GM12891 (cell line): ENCODE measurements at regions not wholly inside any gene's neighbourhood (a gene's known extent, or its start where the extent isn't known, plus 50 kb on each side); places are given as distances from the start of the nearest gene placed in this dataset.

Source experiments
- DNase-seq: peaks from one replicate; pipeline ENCODE4 v3.0.0; 2011; ENCODE audit warnings: low spot score; ENCODE audit not compliant: insufficient read length
- FAIRE-seq: peaks from 2 replicates; lab custom pipeline; 2011; peaks lifted over from hg19 to GRCh38; lab: Jason Lieb, UNC
- PAX5 ChIP-seq: IDR thresholded peaks from 2 replicates; pipeline ENCODE4 v1.6.1; 2011; ENCODE audit warnings: low read length, moderate library complexity, mild to moderate bottlenecking; ENCODE audit not compliant: insufficient read depth, severe bottlenecking
- POLR2A ChIP-seq: IDR thresholded peaks from 2 replicates; pipeline ENCODE4 v1.6.1; 2011; ENCODE audit warnings: low read depth, low read length, control low read depth
- POLR2AphosphoS5 ChIP-seq: IDR thresholded peaks from 2 replicates; pipeline ENCODE4 v1.6.1; 2011; ENCODE audit warnings: low read depth, low read length, control low read depth
- POU2F2 ChIP-seq: IDR thresholded peaks from 2 replicates; pipeline ENCODE4 v1.6.1; 2011; ENCODE audit warnings: low read depth, mild to moderate bottlenecking, control low read depth, low read length, moderate library complexity
- SPI1 ChIP-seq: IDR thresholded peaks from 2 replicates; pipeline ENCODE4 v1.6.1; 2011; ENCODE audit warnings: low read depth, low read length, control low read depth
- TAF1 ChIP-seq: IDR thresholded peaks from 2 replicates; pipeline ENCODE4 v1.6.1; 2011; ENCODE audit warnings: low read depth, low read length, control low read depth

DNA sequence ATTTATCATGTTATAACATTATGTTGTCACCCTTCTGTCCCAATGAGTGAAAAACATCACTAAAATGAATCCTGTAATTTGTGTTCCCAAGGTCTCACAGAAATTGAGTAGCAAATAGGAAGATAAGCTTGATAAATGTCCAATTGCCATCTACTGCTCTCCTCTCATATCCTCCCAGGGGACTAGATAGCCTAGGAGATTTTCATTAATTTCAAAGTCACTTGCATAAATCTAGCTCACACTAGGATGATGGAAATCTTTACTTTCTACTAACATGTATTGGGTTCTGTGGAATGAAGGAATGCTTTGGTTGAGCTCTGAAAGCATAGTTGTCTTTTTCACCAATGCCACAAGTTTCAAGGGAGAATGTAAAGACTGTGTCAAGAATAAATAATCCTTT, 605.5 kb upstream of the CDH7 start:
- FAIRE-seq (no peak), DNase-seq (no peak)

GRCh38 chr18:65133610-65134009, 617.2 kb upstream of the CDH7 start:
- DNase-seq, result no peak
- no peak for TF ChIP-seq POU2F2
- TF ChIP-seq POLR2AphosphoS5, result no peak
- TF ChIP-seq SPI1, result no peak
- no peak for TF ChIP-seq POLR2A
- TF ChIP-seq TAF1, result no peak
- TF ChIP-seq PAX5, result no peak
- FAIRE-seq, result no peak

More for the DNA sequence above, 605.5 kb upstream of the CDH7 start:
- TF ChIP-seq SPI1 (no peak), POLR2AphosphoS5 (no peak), POU2F2 (no peak), TAF1 (no peak), PAX5 (no peak), POLR2A (no peak)

DNA sequence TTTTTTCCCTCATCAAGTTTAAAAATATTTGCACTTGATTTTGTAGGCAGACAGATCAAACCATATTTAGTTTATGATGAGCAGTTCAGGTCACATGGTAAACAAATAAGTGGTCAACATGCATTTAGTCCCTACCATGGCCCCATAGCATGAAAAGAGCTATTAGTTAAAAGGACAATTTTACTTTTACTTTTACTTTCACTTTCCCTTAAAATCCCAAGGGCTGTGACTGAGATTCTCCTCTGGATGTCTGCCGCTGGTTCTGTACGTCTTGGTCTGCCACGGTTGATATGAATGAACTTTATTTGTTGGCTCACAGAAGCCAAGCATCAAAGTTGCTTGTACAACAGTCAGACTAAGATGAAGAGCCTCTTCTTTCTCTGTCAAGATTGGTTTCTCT, 626.2 kb upstream of the CDH7 start:
- TF ChIP-seq POLR2A (no peak), SPI1 (no peak), TAF1 (no peak), PAX5 (no peak), POU2F2 (no peak), POLR2AphosphoS5 (no peak)
- DNase-seq (no peak), FAIRE-seq (no peak)

DNA sequence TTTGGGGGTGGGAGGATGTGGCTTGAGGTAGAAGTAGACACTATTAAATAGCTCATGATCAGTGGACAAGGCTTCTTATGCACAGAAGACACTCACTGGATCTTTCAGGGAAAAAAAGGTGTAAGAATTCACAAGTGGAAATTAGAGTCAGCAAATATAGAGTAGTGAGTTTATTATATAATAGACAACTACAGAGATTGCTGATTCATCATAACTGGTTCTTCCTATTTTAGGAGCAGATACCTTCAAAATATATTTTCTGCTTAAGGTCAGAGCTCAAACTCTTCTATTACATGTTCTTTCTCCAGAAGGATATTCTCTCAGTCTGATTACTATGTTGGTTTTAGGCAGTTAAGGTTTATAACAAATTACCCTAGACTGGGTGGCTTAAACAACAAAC, 646.9 kb upstream of the CDH7 start:
- FAIRE-seq (no peak), DNase-seq (no peak)
- TF ChIP-seq SPI1 (no peak), POU2F2 (no peak), PAX5 (no peak), POLR2A (no peak), POLR2AphosphoS5 (no peak), TAF1 (no peak)

GRCh38 chr18:65093346-65093745, 657.5 kb upstream of the CDH7 start:
- TF ChIP-seq POU2F2 (no peak), SPI1 (no peak), POLR2A (no peak), TAF1 (no peak), PAX5 (no peak), POLR2AphosphoS5 (no peak)
- FAIRE-seq (no peak), DNase-seq (no peak)

GRCh38 chr18:65091744-65092329, 659.0 kb upstream of the CDH7 start:
- DNase-seq (no peak), FAIRE-seq (no peak)
- TF ChIP-seq POLR2A, result no peak
- no peak for TF ChIP-seq POLR2AphosphoS5
- TF ChIP-seq PAX5, result no peak
- no peak for TF ChIP-seq TAF1
- no peak for TF ChIP-seq SPI1
- no peak for TF ChIP-seq POU2F2

GRCh38 chr18:65082907-65083306, 667.9 kb upstream of the CDH7 start:
- DNase-seq (no peak), FAIRE-seq (no peak)
- no peak for TF ChIP-seq PAX5
- no peak for TF ChIP-seq TAF1
- no peak for TF ChIP-seq POU2F2
- no peak for TF ChIP-seq POLR2AphosphoS5
- no peak for TF ChIP-seq SPI1

GRCh38 chr18:65081786-65082185, 669.0 kb upstream of the CDH7 start:
- TF ChIP-seq POLR2AphosphoS5 (no peak), SPI1 (no peak), POU2F2 (no peak), POLR2A (no peak), PAX5 (no peak), TAF1 (no peak)
- FAIRE-seq (no peak), DNase-seq (no peak)

- TF ChIP-seq POLR2A (no peak), PAX5 (no peak), TAF1 (no peak), SPI1 (no peak), POLR2AphosphoS5 (no peak), POU2F2 (no peak)
- FAIRE-seq (no peak), DNase-seq (no peak)
Observed at GRCh38 chr18:65073060-65073550, 677.7 kb upstream of the CDH7 start.
